ENCODE measurements at regions not wholly inside any gene's neighbourhood (a gene's known extent, or its start where the extent isn't known, plus 50 kb on each side); places are given as distances from the start of the nearest gene placed in this dataset.

GRCh38 chr12:25041006-25041741 lies 92.3 kb upstream of the BCAT1 start:
- H3K36me3 ChIP-seq = no peaks in the 10 kb centered on the region
- no peak for TF ChIP-seq CTCF (IDR thresholded peaks at IDR 0.05; ENCODE audit: low read depth, low read length)
- DNase-seq (ENCODE audit: low read depth in 1 of 2, low spot score in 1 of 2) = no peak
- no peak overlapping the region for H3K27ac ChIP-seq
- H3K27me3 ChIP-seq = no peaks in the 10 kb centered on the region
- no peak overlapping the region for H3K4me3 ChIP-seq
- H3K9me3 ChIP-seq (ENCODE audit: low read depth) = no peaks in the 10 kb centered on the region
- no peaks in the 10 kb centered on the region for H3K4me1 ChIP-seq (ENCODE audit: low read depth)

- DNase-seq (ENCODE audit: low read depth in 1 of 2, low spot score in 1 of 2) = no peak
- Histone ChIP-seq H3K4me1 (ENCODE audit: low read depth) (no peaks in the 10 kb centered on the region), H3K36me3 (no peaks in the 10 kb centered on the region), H3K9me3 (ENCODE audit: low read depth) (no peaks in the 10 kb centered on the region), H3K27me3 (no peaks in the 10 kb centered on the region), H3K4me3 (no peak overlapping the region), H3K27ac (no peak overlapping the region)
- TF ChIP-seq CTCF (IDR thresholded peaks at IDR 0.05; ENCODE audit: low read depth, low read length) = no peak
Observed at GRCh38 chr12:25040593-25040992, 91.7 kb upstream of the BCAT1 start.

GRCh38 chr12:25034676-25035075 lies 85.8 kb upstream of the BCAT1 start:
- no peak overlapping the region for H3K27ac ChIP-seq
- H3K9me3 ChIP-seq (ENCODE audit: low read depth) = no peaks in the 10 kb centered on the region
- TF ChIP-seq CTCF (IDR thresholded peaks at IDR 0.05; ENCODE audit: low read depth, low read length) = no peak
- H3K4me3 ChIP-seq = no peak overlapping the region
- H3K36me3 ChIP-seq = no peaks in the 10 kb centered on the region
- no peaks in the 10 kb centered on the region for H3K27me3 ChIP-seq
- no peaks in the 10 kb centered on the region for H3K4me1 ChIP-seq (ENCODE audit: low read depth)
- no peak for DNase-seq (ENCODE audit: low read depth in 1 of 2, low spot score in 1 of 2)

GRCh38 chr12:25025951-25026490 lies 77.1 kb upstream of the BCAT1 start:
- no peaks in the 10 kb centered on the region for H3K4me1 ChIP-seq (ENCODE audit: low read depth)
- H3K27ac ChIP-seq = no peak overlapping the region
- no peaks in the 10 kb centered on the region for H3K27me3 ChIP-seq
- DNase-seq (ENCODE audit: low read depth in 1 of 2, low spot score in 1 of 2) = no peak
- TF ChIP-seq CTCF (IDR thresholded peaks at IDR 0.05; ENCODE audit: low read depth, low read length) = no peak
- no peaks in the 10 kb centered on the region for H3K9me3 ChIP-seq (ENCODE audit: low read depth)
- H3K36me3 ChIP-seq = no peaks in the 10 kb centered on the region
- H3K4me3 ChIP-seq = no peak overlapping the region

GRCh38 chr12:25025260-25025659 lies 76.4 kb upstream of the BCAT1 start:
- no peak overlapping the region for H3K4me3 ChIP-seq
- no peaks in the 10 kb centered on the region for H3K27me3 ChIP-seq
- H3K9me3 ChIP-seq (ENCODE audit: low read depth) = no peaks in the 10 kb centered on the region
- DNase-seq (ENCODE audit: low read depth in 1 of 2, low spot score in 1 of 2) = peak in 1 of 2 donors; percentile 4
- H3K27ac ChIP-seq = no peak overlapping the region
- TF ChIP-seq CTCF (IDR thresholded peaks at IDR 0.05; ENCODE audit: low read depth, low read length) = no peak
- no peaks in the 10 kb centered on the region for H3K36me3 ChIP-seq
- H3K4me1 ChIP-seq (ENCODE audit: low read depth) = no peaks in the 10 kb centered on the region
